ENCODE measurements at regions not wholly inside any gene's neighbourhood (a gene's known extent, or its start where the extent isn't known, plus 50 kb on each side); places are given as distances from the start of the nearest gene placed in this dataset.

DNA sequence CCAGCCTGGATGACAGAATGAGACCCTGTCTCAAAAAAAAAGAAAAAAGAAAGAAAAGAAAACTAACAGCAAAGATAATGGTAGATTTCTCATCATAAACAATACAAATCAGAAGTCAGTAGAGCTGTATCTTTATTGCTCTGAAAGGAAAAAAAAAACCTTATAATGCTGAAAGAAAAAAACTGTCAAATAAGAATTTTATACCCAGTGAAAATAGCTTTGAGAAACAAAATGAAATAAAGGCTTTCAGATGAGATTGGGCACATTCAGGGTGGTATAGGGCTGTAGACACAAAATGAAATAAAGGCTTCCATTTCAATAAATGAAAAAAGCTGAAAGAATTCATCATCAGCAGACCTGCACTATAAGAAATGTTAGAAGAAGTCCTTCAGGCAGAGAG is 105.0 kb upstream of the FOXN3 start:
- ATAC-seq (ENCODE audit: low FRiP score), result no peak
- TF ChIP-seq, protein P1, sequence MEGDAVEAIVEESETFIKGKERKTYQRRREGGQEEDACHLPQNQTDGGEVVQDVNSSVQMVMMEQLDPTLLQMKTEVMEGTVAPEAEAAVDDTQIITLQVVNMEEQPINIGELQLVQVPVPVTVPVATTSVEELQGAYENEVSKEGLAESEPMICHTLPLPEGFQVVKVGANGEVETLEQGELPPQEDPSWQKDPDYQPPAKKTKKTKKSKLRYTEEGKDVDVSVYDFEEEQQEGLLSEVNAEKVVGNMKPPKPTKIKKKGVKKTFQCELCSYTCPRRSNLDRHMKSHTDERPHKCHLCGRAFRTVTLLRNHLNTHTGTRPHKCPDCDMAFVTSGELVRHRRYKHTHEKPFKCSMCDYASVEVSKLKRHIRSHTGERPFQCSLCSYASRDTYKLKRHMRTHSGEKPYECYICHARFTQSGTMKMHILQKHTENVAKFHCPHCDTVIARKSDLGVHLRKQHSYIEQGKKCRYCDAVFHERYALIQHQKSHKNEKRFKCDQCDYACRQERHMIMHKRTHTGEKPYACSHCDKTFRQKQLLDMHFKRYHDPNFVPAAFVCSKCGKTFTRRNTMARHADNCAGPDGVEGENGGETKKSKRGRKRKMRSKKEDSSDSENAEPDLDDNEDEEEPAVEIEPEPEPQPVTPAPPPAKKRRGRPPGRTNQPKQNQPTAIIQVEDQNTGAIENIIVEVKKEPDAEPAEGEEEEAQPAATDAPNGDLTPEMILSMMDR (IDR thresholded peaks at IDR 0.05), result no peak

DNA sequence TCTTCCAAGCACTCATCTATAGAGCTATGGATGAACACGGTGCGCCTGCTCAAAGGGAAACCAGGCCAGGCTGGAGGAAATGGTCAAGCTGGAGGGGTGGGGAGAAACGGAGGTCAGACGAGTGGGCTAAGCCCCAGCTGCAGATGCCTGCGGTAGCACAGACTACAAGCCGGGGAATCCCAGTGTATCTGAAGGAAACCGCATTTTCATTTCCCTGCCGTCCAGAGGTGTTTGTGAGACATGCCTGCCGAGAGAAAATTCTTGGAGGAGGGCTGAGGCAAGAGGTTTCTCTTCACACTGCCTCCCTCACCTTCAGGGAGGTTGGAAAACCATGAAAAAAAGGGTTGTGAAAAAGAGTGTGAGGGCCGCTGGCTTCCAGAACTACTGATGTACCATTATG is 102.0 kb upstream of the FOXN3 start:
- DNase-seq (ENCODE audit: low spot score) (no peak), ATAC-seq (ENCODE audit: low FRiP score) (no peak)
- TF ChIP-seq, protein P1 (IDR thresholded peaks at IDR 0.05), result no peak

More for the DNA sequence above, 105.0 kb upstream of the FOXN3 start:
- no peak for DNase-seq (ENCODE audit: low spot score)

DNA sequence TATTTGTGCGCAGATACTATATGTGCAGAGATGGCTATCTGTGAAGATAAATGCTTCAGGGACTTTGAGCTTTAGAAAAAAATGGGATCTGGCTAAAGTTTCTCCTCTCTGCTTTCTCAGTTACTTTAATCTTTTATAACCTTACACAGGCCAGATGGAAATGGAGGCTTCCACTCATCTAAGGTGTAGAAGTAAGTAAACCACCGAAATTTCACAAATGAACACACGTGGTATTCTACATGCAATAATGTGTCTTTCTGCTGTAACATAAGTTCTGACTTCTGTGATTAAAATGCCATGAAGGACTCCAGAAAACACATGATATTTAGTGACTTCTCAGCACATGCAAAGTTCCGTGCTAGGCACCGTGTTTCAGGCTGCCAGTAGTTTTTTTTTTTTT is 99.1 kb upstream of the FOXN3 start:
- DNase-seq (ENCODE audit: low spot score) (no peak), ATAC-seq (ENCODE audit: low FRiP score) (no peak)
- TF ChIP-seq, protein P1 (IDR thresholded peaks at IDR 0.05), result no peak

DNA sequence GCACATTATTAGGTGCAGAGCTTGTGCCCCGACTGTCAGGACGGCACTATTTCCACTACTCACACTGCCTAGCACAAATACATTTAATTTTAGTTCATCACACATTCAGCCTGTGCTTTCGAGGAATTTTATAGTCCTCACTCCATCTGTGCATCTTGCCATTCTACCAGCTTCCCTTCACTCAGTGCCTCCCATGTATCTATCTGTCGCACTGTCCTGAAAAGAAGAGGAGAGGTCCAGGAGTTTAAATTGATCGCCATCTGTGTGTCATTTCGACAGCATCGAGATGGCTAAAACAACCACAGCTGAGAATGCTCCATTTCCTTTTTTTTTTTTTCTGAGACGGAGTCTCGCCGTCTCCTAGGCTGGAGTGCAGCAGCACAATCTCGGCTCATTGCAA is 97.6 kb upstream of the FOXN3 start:
- TF ChIP-seq, protein P1 (IDR thresholded peaks at IDR 0.05), result no peak
- DNase-seq (ENCODE audit: low spot score), result no peak
- ATAC-seq (ENCODE audit: low FRiP score), result no peak

DNA sequence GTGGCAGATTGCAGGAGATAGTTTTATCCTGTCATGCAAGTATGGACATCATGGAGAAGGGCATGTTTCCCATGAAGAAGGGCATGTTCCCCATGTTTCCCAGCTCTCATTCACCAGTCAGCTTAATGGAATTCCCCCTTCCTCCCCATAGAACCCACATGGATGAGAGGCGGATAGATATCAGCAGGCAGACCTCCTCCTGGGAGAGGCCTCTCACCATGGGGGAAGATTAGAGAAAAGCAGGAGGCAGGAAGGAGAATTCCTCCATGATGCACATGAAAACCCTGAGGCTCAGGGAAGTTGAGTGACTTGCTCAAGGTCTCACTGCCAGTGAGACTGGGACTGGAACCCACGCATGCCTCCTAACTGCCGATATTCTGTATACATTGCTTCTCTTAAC is 92.9 kb upstream of the FOXN3 start:
- TF ChIP-seq, protein P1 (IDR thresholded peaks at IDR 0.05), result no peak
- ATAC-seq (ENCODE audit: low FRiP score), result no peak
- DNase-seq (ENCODE audit: low spot score), result no peak

DNA sequence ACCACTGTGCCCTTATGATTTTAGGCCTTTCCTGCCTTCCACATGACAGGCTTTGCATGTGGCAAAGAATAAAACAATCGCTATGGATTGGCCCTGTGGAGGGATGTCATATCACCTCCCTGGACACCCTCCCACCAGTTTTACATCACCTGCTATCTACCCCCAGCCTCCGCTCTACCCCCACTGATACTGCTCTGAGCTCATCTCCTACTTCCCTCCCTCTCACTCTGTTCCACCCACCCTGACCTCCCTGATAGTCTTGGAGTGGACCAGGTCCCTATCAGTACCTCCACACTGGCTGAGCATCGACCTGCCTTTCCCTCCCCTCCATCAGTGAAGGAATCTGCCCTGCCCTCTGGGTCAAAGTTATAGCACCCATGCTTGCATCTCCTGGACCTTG is 91.8 kb upstream of the FOXN3 start:
- DNase-seq (ENCODE audit: low spot score) (no peak), ATAC-seq (ENCODE audit: low FRiP score) (no peak)
- TF ChIP-seq, protein P1 (IDR thresholded peaks at IDR 0.05), result no peak

DNA sequence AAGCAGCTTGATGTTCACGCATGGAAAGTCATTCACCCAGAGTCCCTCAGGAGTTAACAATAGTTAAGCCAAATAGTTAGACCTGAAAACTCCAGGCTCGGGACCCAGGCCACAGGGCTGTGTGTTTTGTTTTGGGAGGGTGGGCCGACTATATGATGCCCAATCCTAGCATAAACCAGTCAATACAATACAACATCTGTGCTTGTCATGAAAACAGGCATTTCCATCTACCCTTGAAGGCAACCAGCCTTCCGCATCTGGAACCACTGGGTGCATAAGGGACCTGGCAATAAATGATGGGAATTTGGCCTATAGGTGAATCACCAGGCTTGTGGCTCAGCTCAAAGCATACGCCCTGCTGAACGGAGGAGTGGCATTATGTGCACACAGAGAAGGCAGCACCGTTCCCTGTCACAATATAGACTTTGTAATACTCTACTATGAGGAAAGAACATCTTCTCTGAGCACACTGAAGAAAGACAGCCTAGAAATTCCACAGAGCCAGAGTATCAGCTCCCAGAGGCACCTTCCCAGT is 91.0 kb upstream of the FOXN3 start:
- TF ChIP-seq, protein P1 (IDR thresholded peaks at IDR 0.05), result no peak
- DNase-seq (ENCODE audit: low spot score) (no peak), ATAC-seq (ENCODE audit: low FRiP score) (peak; percentile 9)
